ENCODE measurements at regions not wholly inside any gene's neighbourhood (a gene's known extent, or its start where the extent isn't known, plus 50 kb on each side); places are given as distances from the start of the nearest gene placed in this dataset.
"Not testable (repeated sequence)": the region's sequence is repeated elsewhere in the genome, so short reads cannot be mapped to it uniquely, and the experiment has no call there.

GRCh38 chr15:79673416-79674123 lies 223.2 kb downstream of the MTHFS start:
- DNase-seq: no peak

GRCh38 chr15:79674124-79674465 lies 222.7 kb downstream of the MTHFS start:
- DNase-seq: no peak

- no peak for DNase-seq
Measured at GRCh38 chr15:79675982-79676381, 220.8 kb downstream of the MTHFS start.

GRCh38 chr15:79676621-79677020 lies 220.2 kb downstream of the MTHFS start:
- no peak for DNase-seq

GRCh38 chr15:79677241-79677640 lies 219.6 kb downstream of the MTHFS start:
- peak in 1 of 2 experiments; percentile 9 for DNase-seq

- no peak for DNase-seq
Measured at GRCh38 chr15:79678032-79678701, 218.6 kb downstream of the MTHFS start.

GRCh38 chr15:79680720-79681119 lies 216.1 kb downstream of the MTHFS start:
- no peak for DNase-seq

GRCh38 chr15:79682285-79682684 lies 214.5 kb downstream of the MTHFS start:
- no peak for DNase-seq

- no peak for DNase-seq
Measured at GRCh38 chr15:79682851-79683288, 213.9 kb downstream of the MTHFS start.

- no peak for DNase-seq
Measured at GRCh38 chr15:79689030-79689429, 207.8 kb downstream of the MTHFS start.

GRCh38 chr15:79700951-79701480 lies 195.8 kb downstream of the MTHFS start:
- no peak for DNase-seq

- no peak for DNase-seq
Measured at GRCh38 chr15:79702621-79703020, 194.2 kb downstream of the MTHFS start.

GRCh38 chr15:79721256-79721655 lies 175.6 kb downstream of the MTHFS start:
- DNase-seq: no peak

GRCh38 chr15:79724312-79724711 lies 172.5 kb downstream of the MTHFS start:
- DNase-seq: no peak

- DNase-seq: no peak
Measured at GRCh38 chr15:79724804-79725203, 172.0 kb downstream of the MTHFS start.

- no peak for DNase-seq
Measured at GRCh38 chr15:79728867-79729266, 167.9 kb downstream of the MTHFS start.

- DNase-seq: no peak
Measured at GRCh38 chr15:79736435-79737000, 160.3 kb downstream of the MTHFS start.

GRCh38 chr15:79738143-79738542 lies 158.7 kb downstream of the MTHFS start:
- no peak for DNase-seq

GRCh38 chr15:79740561-79740960 lies 156.3 kb downstream of the MTHFS start:
- DNase-seq: no peak

GRCh38 chr15:79743032-79743431 lies 153.8 kb downstream of the MTHFS start:
- DNase-seq: no peak

- DNase-seq: not testable (repeated sequence)
Measured at GRCh38 chr15:79744485-79744884, 152.3 kb downstream of the MTHFS start.

- DNase-seq: no peak
Measured at GRCh38 chr15:79756365-79756764, 140.4 kb downstream of the MTHFS start.

GRCh38 chr15:79765081-79765480 lies 131.7 kb downstream of the MTHFS start:
- DNase-seq: no peak

GRCh38 chr15:79769069-79769481 lies 127.7 kb downstream of the MTHFS start:
- peak in 1 of 2 experiments; percentile 5 for DNase-seq

Data from NCI-H526 (cell line).